Endothelial cell of umbilical vein (primary cell): ENCODE measurements at regions not wholly inside any gene's neighbourhood (a gene's known extent, or its start where the extent isn't known, plus 50 kb on each side); places are given as distances from the start of the nearest gene placed in this dataset.

Experiments
- BruUV-seq: library from RNA; stranded (reverse); fragments of 400-500 nt; replicated peaks from 2 replicates; lab custom pipeline; 2021; lab: Mats Ljungman, UMichigan
- CTCF ChIA-PET: fragments of 300-600, 350-600 bp; sonication (Branson Sonifier 250); formaldehyde crosslinking; loops from one replicate; lab custom pipeline; 2021; ENCODE audit warnings: antibody characterized with exemption, inconsistent platforms; lab: Charles Lee
- POLR2A ChIA-PET: fragments of 300-600, 350-600 bp; sonication (Branson Sonifier 250); formaldehyde crosslinking; loops from one replicate; lab custom pipeline; 2021; ENCODE audit warnings: antibody characterized with exemption, inconsistent platforms; lab: Charles Lee
- DNase-seq: peaks from one replicate; pipeline ENCODE4 v3.0.0-alpha.2; 2011; ENCODE audit warnings: low read depth, low spot score
- FAIRE-seq: peaks from 2 replicates; lab custom pipeline; 2011; peaks lifted over from hg19 to GRCh38; lab: Jason Lieb, UNC
- H2AFZ ChIP-seq: 2 replicates; pipeline ENCODE4 v1.6.0; 2012; ENCODE audit warnings: low read depth, low read length, control low read depth, inconsistent platforms
- H3K27ac ChIP-seq: 2 replicates; pipeline ENCODE4 v1.5.1; 2011; ENCODE audit warnings: low read depth, mild to moderate bottlenecking, control low read depth, low read length, moderate library complexity; ENCODE audit not compliant: insufficient read depth
- H3K27me3 ChIP-seq, 2 experiments: 2 replicates each; pipeline versions ENCODE4 v1.6.0 to v1.6.1; 2011; ENCODE audit warnings: low read length in 2 of 2, mixed read lengths in 1 of 2; ENCODE audit not compliant: control insufficient read depth in 2 of 2, insufficient read depth in 2 of 2
- H3K36me3 ChIP-seq, 2 experiments: 2 replicates in 1 of 2; 3 replicates in 1 of 2; pipeline ENCODE4 v1.5.1; 2011; ENCODE audit warnings: low read length in 2 of 2, mild to moderate bottlenecking in 1 of 2, moderate library complexity in 1 of 2; ENCODE audit not compliant: control insufficient read depth in 2 of 2, insufficient read depth in 2 of 2; ENCODE audit errors: extremely low read depth in 1 of 2
- H3K4me1 ChIP-seq: 3 replicates; pipeline ENCODE4 v1.5.1; 2011; ENCODE audit warnings: mild to moderate bottlenecking, low read length; ENCODE audit not compliant: control insufficient read depth, insufficient read depth; ENCODE audit errors: extremely low read depth
- H3K4me2 ChIP-seq: 2 replicates; pipeline ENCODE4 v1.6.1; 2011; ENCODE audit warnings: low read length, control low read depth, mixed read lengths; ENCODE audit not compliant: insufficient read depth
- H3K4me3 ChIP-seq, 3 experiments: fragments of 200-600 bp in 1 of 3; sonication (generic), shearing (Covaris generic) in 1 of 3; replicated peaks in 1 of 3; 2 replicates each; pipeline ENCODE4 v1.5.1; 2011 to 2016; ENCODE audit warnings: control low read depth in 3 of 3, low read length in 3 of 3, mild to moderate bottlenecking in 2 of 3, inconsistent platforms in 1 of 3, low read depth in 1 of 3, moderate library complexity in 1 of 3; ENCODE audit not compliant: insufficient read depth in 1 of 3
- H3K79me2 ChIP-seq: 2 replicates; pipeline ENCODE4 v1.6.0; 2012; ENCODE audit warnings: low read length, inconsistent platforms; ENCODE audit not compliant: control insufficient read depth, insufficient read depth
- H3K9ac ChIP-seq: replicated peaks from 2 replicates; pipeline ENCODE3; 2011; ENCODE audit warnings: low read length, control low read depth; ENCODE audit not compliant: insufficient read depth; ENCODE audit errors: extremely low read depth
- H3K9me1 ChIP-seq: replicated peaks from 3 replicates; pipeline ENCODE4 v1.6.0; 2011; ENCODE audit warnings: mild to moderate bottlenecking, low read length; ENCODE audit not compliant: control insufficient read depth, insufficient read depth; ENCODE audit errors: extremely low read depth
- H3K9me3 ChIP-seq: replicated peaks from 2 replicates; pipeline ENCODE4 v1.5.1; 2012; ENCODE audit warnings: low read length, inconsistent platforms; ENCODE audit not compliant: control insufficient read depth, insufficient read depth
- H4K20me1 ChIP-seq: replicated peaks from 2 replicates; pipeline ENCODE3; 2011; ENCODE audit warnings: mild to moderate bottlenecking, low read length; ENCODE audit not compliant: control insufficient read depth, insufficient read depth; ENCODE audit errors: extremely low read depth
- CTCF ChIP-seq, 2 donors: IDR thresholded peaks; 1 replicate in 1 of 2; 2 replicates in 1 of 2; pipeline ENCODE4 v1.5.1; 2011; ENCODE audit warnings: low read length in 2 of 2, mild to moderate bottlenecking in 2 of 2, moderate library complexity in 2 of 2, control low read depth in 1 of 2, inconsistent platforms in 1 of 2, low read depth in 1 of 2; ENCODE audit not compliant: insufficient read depth in 1 of 2; ENCODE audit errors: extremely low read depth in 1 of 2
- EZH2 ChIP-seq: IDR thresholded peaks from 2 replicates; pipeline ENCODE4 v1.6.1; 2012; ENCODE audit warnings: borderline replicate concordance, low read depth, mild to moderate bottlenecking, moderate library complexity, low read length, inconsistent platforms; ENCODE audit not compliant: severe bottlenecking
- FOS ChIP-seq: IDR thresholded peaks from 2 replicates; pipeline ENCODE4 v1.6.1; 2011; ENCODE audit warnings: mild to moderate bottlenecking, low read length, moderate library complexity, borderline replicate concordance; ENCODE audit not compliant: insufficient read depth
- GATA2 ChIP-seq: IDR thresholded peaks from 2 replicates; pipeline ENCODE4 v1.7.0; 2011; ENCODE audit warnings: low read depth, mild to moderate bottlenecking, moderate library complexity, mixed read lengths, low read length; ENCODE audit not compliant: insufficient read length, insufficient read depth
- JUN ChIP-seq: IDR thresholded peaks from 2 replicates; pipeline ENCODE4 v1.6.1; 2011; ENCODE audit warnings: borderline replicate concordance, low read depth; ENCODE audit not compliant: insufficient read length, insufficient read depth
- MAX ChIP-seq: IDR thresholded peaks from 2 replicates; pipeline ENCODE4 v1.6.1; 2011; ENCODE audit not compliant: insufficient read depth, insufficient read length
- MYC ChIP-seq: IDR thresholded peaks from one replicate; pipeline ENCODE4 v1.6.1; 2011; ENCODE audit warnings: mild to moderate bottlenecking, low read depth, low read length
- POLR2A ChIP-seq: IDR thresholded peaks from 2 replicates; pipeline ENCODE4 v1.6.1; 2012; ENCODE audit warnings: low read depth, mild to moderate bottlenecking, control low read depth, low read length
- POLR2AphosphoS5 ChIP-seq: IDR thresholded peaks from 2 replicates; pipeline ENCODE4 v1.6.1; 2012; ENCODE audit warnings: low read depth, mild to moderate bottlenecking, control low read depth, low read length, moderate library complexity; ENCODE audit not compliant: insufficient read depth
- dilution Hi-C: fragments of 300-500 bp; cut with MboI; formaldehyde crosslinking; loops from one replicate; pipeline ENCODE4 v1.15.0; 2019; ENCODE audit warnings: low sequenced_read_pairs; ENCODE audit not compliant: extremely low pct_ligation_motif_present
- intact Hi-C: fragments of 100-400 bp; cut with micrococcal nuclease; formaldehyde crosslinking; loops from one replicate; pipeline ENCODE4 v1.10.0; 2022

DNA sequence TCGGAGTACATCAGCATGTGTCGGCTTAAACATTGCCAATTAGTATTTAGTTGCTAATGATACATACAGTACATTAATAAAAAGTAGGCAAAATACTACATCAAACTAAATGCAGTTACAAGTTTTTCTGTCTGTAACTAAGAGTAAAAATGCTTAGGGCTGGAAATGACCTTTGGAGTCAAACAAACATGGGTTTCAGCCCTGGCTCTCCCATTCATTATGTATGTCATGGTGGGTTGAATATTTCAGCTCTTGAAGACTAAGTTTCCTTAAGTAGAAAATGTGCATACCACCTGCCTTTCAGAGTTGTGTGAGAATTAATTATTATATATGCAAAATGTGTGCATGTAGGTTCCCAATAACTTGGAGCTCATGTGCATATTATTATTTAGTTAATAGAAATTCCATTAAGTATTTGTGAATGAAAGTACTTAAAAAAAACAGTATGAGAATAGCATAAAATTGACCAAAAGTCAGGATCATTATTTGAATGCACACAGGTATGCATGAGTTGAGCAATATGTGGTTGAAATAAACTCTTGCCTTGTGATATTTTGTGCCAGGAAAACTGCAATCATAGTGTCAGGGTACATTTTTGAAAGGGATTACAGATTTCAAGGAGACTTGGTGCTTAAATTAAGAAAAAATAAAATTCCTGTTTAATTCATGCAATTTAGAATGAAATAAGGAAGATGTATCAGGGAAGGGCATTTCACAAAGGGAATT lies 2048.7 kb downstream of the PCDH7 start:
- H3K9me1 ChIP-seq = no peaks in the 10 kb centered on the region
- H3K27ac ChIP-seq = no peak overlapping the region
- H3K79me2 ChIP-seq = no peaks in the 10 kb centered on the region
- H3K4me3 ChIP-seq = no peak overlapping the region
- no peaks in the 10 kb centered on the region for H3K9me3 ChIP-seq
- no peaks in the 10 kb centered on the region for H3K27me3 ChIP-seq
- ChIA-PET POLR2A (no interaction called here), CTCF (no interaction called here)
- H3K4me2 ChIP-seq = no peak overlapping the region
- no peaks in the 10 kb centered on the region for H3K36me3 ChIP-seq
- TF ChIP-seq JUN (no peak), POLR2A (no peak), MAX (no peak), CTCF (IDR thresholded peaks at IDR 0.05; ENCODE audit: extremely low read depth in 1 of 2, insufficient read depth in 1 of 2, low read depth in 1 of 2, low read length in 2 of 2) (no peak), FOS (no peak), GATA2 (no peak), EZH2 (no peak), POLR2AphosphoS5 (no peak), MYC (no peak)
- dilution Hi-C loops = no loop called here
- intact Hi-C loops = no loop called here
- no TSS peak for BruUV-seq
- H4K20me1 ChIP-seq = no peaks in the 10 kb centered on the region
- H2AFZ ChIP-seq = no peak overlapping the region
- no peak for DNase-seq
- H3K4me1 ChIP-seq = no peaks in the 10 kb centered on the region
- H3K9ac ChIP-seq = no peak overlapping the region
- FAIRE-seq = no peak
